HAP-1 (cell line): ENCODE measurements at regions not wholly inside any gene's neighbourhood (a gene's known extent, or its start where the extent isn't known, plus 50 kb on each side); places are given as distances from the start of the nearest gene placed in this dataset.
"Not testable (repeated sequence)": the region's sequence is repeated elsewhere in the genome, so short reads cannot be mapped to it uniquely, and the experiment has no call there.

ENCODE experiments used
- DNase-seq, 2 experiments: peaks; one replicate each; pipeline ENCODE4 v3.0.0-alpha.2; 2016 to 2020; ENCODE audit warnings: low spot score in 2 of 2
- H3K27me3 ChIP-seq: fragments of 250-450 bp; sonication (Bioruptor Pico); 2 replicates; pipeline ENCODE4 v1.5.1; 2020; ENCODE audit warnings: low read depth, mild to moderate bottlenecking, moderate library complexity
- H3K36me3 ChIP-seq: fragments of 250-450 bp; sonication (Bioruptor Pico); replicated peaks from 2 replicates; pipeline ENCODE4 v1.5.1; 2020; ENCODE audit warnings: mild to moderate bottlenecking
- H3K4me1 ChIP-seq: fragments of 250-450 bp; sonication (Bioruptor Pico); 2 replicates; pipeline ENCODE4 v1.5.1; 2020; ENCODE audit warnings: mild to moderate bottlenecking
- H3K4me3 ChIP-seq: fragments of 250-450 bp; sonication (Bioruptor Pico); 2 replicates; pipeline ENCODE4 v1.5.1; 2020; ENCODE audit warnings: mild to moderate bottlenecking, moderate library complexity
- H3K9me3 ChIP-seq: fragments of 250-450 bp; sonication (Bioruptor Pico); 2 replicates; pipeline ENCODE4 v1.5.1; 2020; ENCODE audit warnings: mild to moderate bottlenecking, moderate library complexity
- in situ Hi-C: fragments of 300-500 bp; cut with MboI; formaldehyde crosslinking; loops from 3 replicates; pipeline ENCODE4 v1.14.3; 2020; ENCODE audit warnings: low sequenced_read_pairs, inconsistent platforms, mixed read lengths

DNA sequence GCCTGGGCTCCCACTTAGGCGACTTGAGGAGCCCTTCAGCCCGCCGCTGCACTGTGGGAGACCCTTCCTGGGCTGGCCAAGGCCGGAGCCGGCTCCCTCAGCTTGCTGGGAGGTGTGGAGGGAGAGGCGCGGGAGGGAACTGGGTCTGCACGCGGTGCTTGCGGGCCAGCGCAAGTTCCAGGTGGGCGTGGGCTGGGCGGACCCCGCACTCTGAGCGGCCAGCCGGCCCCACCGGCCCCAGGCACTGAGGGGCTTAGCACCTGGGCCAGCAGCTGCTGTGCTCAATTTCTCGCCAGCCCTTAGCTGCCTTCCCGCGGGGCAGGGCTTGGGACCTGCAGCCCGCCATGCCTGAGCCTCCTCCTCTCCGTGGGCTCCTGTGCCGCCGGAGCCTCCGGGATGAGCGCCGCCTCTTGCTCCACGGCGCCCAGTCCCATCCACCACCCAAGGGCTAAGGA is 946.3 kb downstream of the IPMK start:
- in situ Hi-C loops, H3K4me3 ChIP-seq, H3K9me3 ChIP-seq, H3K36me3 ChIP-seq, DNase-seq, H3K4me1 ChIP-seq, H3K27me3 ChIP-seq: not testable (repeated sequence)

- no peak for DNase-seq
- H3K4me3 ChIP-seq: no peak overlapping the region
- no peaks in the 10 kb centered on the region for H3K27me3 ChIP-seq
- H3K4me1 ChIP-seq: no peaks in the 10 kb centered on the region
- in situ Hi-C loops: no loop called here
- H3K9me3 ChIP-seq: no peaks in the 10 kb centered on the region
- no peaks in the 10 kb centered on the region for H3K36me3 ChIP-seq
Observed at GRCh38 chr10:57320416-57320815, 947.3 kb downstream of the IPMK start.

DNA sequence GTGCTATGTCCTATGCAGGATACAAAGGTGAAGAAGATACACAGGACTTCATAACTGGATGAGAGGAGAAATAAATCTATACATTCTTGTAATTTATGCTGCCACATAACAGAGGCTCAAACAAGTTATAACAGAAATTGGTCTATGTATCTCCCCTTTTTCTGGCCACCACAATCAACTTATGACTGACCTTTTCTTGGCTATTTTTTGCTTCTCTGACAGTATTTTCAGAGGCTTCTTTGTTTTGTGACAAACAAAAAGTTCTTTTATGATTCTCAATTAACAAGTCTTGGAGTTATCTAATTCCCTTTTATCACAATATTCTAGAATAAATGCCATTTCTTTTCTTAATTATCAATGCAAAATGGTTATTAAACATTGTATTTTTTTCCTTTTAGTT is 953.0 kb upstream of the ZWINT start:
- no peak overlapping the region for H3K4me3 ChIP-seq
- H3K9me3 ChIP-seq: no peaks in the 10 kb centered on the region
- no peaks in the 10 kb centered on the region for H3K4me1 ChIP-seq
- in situ Hi-C loops: no loop called here
- no peaks in the 10 kb centered on the region for H3K36me3 ChIP-seq
- no peaks in the 10 kb centered on the region for H3K27me3 ChIP-seq
- no peak for DNase-seq

- H3K4me3 ChIP-seq: no peak overlapping the region
- DNase-seq: no peak
- H3K36me3 ChIP-seq: no peaks in the 10 kb centered on the region
- no peaks in the 10 kb centered on the region for H3K9me3 ChIP-seq
- in situ Hi-C loops: no loop called here
- no peaks in the 10 kb centered on the region for H3K27me3 ChIP-seq
- peaks cover 5% of the 10 kb centered on the region; the same call in 1 of the 2 replicates for H3K4me1 ChIP-seq
Observed at GRCh38 chr10:57303566-57303965, 942.5 kb upstream of the ZWINT start.

DNA sequence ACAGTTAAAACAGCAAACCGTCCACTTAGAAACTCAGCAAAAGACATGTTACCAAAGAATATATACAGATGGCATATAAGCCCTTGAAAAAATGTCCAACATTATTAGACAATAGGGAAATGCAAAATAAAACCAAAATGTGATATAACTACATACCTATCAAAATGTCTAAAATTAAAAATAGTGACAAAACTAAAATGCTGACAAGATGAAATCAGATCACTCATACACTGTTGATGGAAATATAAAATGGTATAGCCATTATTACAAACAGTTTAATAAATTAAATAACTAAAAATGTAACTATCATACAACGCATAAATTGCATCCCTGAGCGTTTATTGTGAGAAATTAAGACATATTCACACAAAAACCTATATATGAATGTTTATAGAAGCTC is 939.7 kb upstream of the ZWINT start:
- in situ Hi-C loops: no loop called here
- no peaks in the 10 kb centered on the region for H3K36me3 ChIP-seq

DNA sequence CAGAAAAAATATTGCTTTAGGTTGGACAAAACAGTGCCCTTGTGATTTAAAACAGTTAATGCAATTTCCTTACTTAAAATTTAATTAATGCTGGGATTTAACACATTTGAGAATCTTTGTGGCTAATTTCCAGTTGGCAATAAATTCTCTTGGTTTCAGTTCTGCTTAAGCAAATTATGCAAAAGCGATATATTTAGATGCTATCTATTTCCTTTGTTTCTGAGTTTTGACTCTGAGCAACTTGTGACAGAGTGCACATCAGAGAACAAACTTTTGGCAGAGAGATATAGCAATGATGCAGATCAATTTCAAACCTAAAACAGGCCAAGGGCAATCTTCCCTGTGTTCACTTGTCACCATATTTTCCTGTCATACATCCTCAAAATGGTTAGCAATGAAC is 933.6 kb upstream of the ZWINT start:
- in situ Hi-C loops: no loop called here
- Histone ChIP-seq H3K27me3 (no peaks in the 10 kb centered on the region), H3K36me3 (no peaks in the 10 kb centered on the region), H3K9me3 (no peaks in the 10 kb centered on the region), H3K4me3 (no peak overlapping the region), H3K4me1 (no peaks in the 10 kb centered on the region)
- no peak for DNase-seq

More for the DNA sequence above, 939.7 kb upstream of the ZWINT start:
- no peak for DNase-seq
- Histone ChIP-seq H3K27me3 (no peaks in the 10 kb centered on the region), H3K9me3 (no peaks in the 10 kb centered on the region), H3K4me3 (no peak overlapping the region), H3K4me1 (peaks cover 5% of the 10 kb centered on the region; the same call in 1 of the 2 replicates)

GRCh38 chr10:57288754-57289153 is 927.7 kb upstream of the ZWINT start:
- Histone ChIP-seq H3K4me1 (no peaks in the 10 kb centered on the region), H3K36me3 (no peaks in the 10 kb centered on the region), H3K9me3 (no peaks in the 10 kb centered on the region), H3K4me3 (no peak overlapping the region), H3K27me3 (no peaks in the 10 kb centered on the region)
- in situ Hi-C loops: no loop called here
- no peak for DNase-seq

DNA sequence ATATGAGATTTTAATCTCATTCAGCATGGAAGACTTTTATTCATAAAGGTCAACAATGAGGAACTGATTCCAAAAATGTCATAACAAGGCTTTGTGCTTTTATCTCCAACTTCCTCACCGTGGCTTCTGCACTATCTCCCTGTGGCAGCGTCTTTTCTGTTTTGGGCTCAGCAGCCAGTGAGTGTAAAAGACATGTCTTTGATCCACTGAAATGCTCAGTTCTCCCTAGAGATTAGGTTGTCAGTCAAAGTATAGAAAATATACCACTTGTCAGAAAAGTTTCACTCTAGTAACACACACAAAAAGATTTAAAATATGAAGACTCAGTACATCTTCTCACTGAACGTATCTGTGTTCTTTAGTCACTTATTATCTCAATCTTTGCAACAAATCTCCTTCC is 901.8 kb upstream of the ZWINT start:
- Histone ChIP-seq H3K27me3 (no peaks in the 10 kb centered on the region), H3K36me3 (no peaks in the 10 kb centered on the region), H3K9me3 (no peaks in the 10 kb centered on the region), H3K4me1 (peaks cover 4% of the 10 kb centered on the region; the same call in 1 of the 2 replicates), H3K4me3 (no peak overlapping the region)
- no peak for DNase-seq
- in situ Hi-C loops: no loop called here

GRCh38 chr10:57260175-57260574 is 899.1 kb upstream of the ZWINT start:
- Histone ChIP-seq H3K36me3 (no peaks in the 10 kb centered on the region), H3K4me3 (no peak overlapping the region), H3K9me3 (no peaks in the 10 kb centered on the region), H3K27me3 (no peaks in the 10 kb centered on the region), H3K4me1 (peaks cover 4% of the 10 kb centered on the region; the same call in 1 of the 2 replicates)
- in situ Hi-C loops: no loop called here
- no peak for DNase-seq

DNA sequence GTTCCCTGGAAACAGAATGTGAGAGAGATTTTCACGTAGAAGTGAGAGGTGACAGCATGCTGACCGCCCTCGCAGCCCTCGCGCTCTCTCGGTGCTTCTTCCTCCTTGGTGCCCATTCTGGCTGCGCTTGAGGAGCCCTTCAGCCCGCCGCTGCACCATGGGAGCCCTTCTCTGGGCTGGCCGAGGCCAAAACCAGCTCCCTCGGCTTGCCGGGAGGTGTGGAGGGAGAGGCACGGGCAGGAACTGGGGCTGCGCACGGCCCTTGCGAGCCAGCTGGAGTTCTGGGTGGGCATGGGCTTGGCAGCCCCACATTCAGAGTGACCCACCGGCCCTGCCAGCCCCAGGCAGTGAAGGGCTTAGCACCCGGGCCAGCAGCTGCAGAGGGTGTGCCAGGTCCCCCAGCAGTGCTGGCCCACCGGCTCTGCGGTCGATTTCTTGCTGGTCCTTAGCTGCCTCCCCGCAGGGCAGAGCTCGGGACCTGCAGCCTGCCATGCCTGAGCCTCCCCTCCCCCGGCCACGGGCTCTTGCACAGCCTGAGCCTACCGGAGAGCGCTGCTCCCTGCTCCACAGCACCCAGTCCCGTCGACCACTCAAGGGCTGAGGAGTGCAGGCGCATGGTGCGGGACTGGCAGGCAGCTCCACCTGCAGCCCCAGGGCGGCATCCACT is 888.7 kb upstream of the ZWINT start:
- no peaks in the 10 kb centered on the region for H3K4me1 ChIP-seq
- in situ Hi-C loops: no loop called here
- no peaks in the 10 kb centered on the region for H3K9me3 ChIP-seq

DNA sequence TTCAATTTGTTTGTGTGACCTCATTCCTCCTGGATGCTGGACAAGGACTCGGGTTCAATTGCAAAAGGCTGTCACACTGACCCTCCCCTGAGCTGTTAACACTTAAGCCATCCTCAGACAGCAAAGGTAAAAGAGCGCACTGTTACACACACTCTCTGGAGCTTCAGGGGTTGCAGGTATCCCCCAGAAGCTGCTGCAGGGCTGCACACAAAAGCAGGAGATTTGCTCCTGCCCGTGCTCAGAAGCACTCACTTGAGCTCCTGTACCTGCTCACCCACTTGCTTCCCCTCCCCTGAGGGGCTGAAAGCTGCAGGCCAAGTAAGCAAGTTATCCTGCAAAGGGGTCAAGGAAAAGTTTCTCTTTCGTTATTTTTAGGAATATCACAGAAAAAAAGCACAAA is 886.2 kb upstream of the ZWINT start:
- no peak overlapping the region for H3K4me3 ChIP-seq
- DNase-seq: no peak
- no peaks in the 10 kb centered on the region for H3K27me3 ChIP-seq
- in situ Hi-C loops: no loop called here
- H3K9me3 ChIP-seq: no peaks in the 10 kb centered on the region
- no peaks in the 10 kb centered on the region for H3K36me3 ChIP-seq
- no peaks in the 10 kb centered on the region for H3K4me1 ChIP-seq

More for the DNA sequence above, 888.7 kb upstream of the ZWINT start:
- Histone ChIP-seq H3K4me3 (no peak overlapping the region), H3K27me3 (no peaks in the 10 kb centered on the region), H3K36me3 (no peaks in the 10 kb centered on the region)
- no peak for DNase-seq

GRCh38 chr10:57225920-57226319 is 864.9 kb upstream of the ZWINT start:
- Histone ChIP-seq H3K9me3 (no peaks in the 10 kb centered on the region), H3K4me3 (no peak overlapping the region), H3K4me1 (peaks cover 30% of the 10 kb centered on the region), H3K36me3 (no peaks in the 10 kb centered on the region), H3K27me3 (no peaks in the 10 kb centered on the region)
- no peak for DNase-seq
- in situ Hi-C loops: no loop called here

- Histone ChIP-seq H3K36me3 (no peaks in the 10 kb centered on the region), H3K27me3 (no peaks in the 10 kb centered on the region), H3K4me1 (peaks cover 30% of the 10 kb centered on the region), H3K9me3 (no peaks in the 10 kb centered on the region), H3K4me3 (no peak overlapping the region)
- DNase-seq: peak in 1 of 2 experiments; percentile 75
- in situ Hi-C loops: no loop called here
Observed at GRCh38 chr10:57224811-57225210, 863.8 kb upstream of the ZWINT start.

GRCh38 chr10:57222603-57223002 is 861.5 kb upstream of the ZWINT start:
- in situ Hi-C loops: no loop called here
- H3K27me3 ChIP-seq: no peaks in the 10 kb centered on the region
- H3K4me1 ChIP-seq: peaks cover 30% of the 10 kb centered on the region
- peak; percentile 65 to 84 for DNase-seq
- H3K36me3 ChIP-seq: no peaks in the 10 kb centered on the region
- no peaks in the 10 kb centered on the region for H3K9me3 ChIP-seq
- H3K4me3 ChIP-seq: peak overlapping the region; percentile 9

DNA sequence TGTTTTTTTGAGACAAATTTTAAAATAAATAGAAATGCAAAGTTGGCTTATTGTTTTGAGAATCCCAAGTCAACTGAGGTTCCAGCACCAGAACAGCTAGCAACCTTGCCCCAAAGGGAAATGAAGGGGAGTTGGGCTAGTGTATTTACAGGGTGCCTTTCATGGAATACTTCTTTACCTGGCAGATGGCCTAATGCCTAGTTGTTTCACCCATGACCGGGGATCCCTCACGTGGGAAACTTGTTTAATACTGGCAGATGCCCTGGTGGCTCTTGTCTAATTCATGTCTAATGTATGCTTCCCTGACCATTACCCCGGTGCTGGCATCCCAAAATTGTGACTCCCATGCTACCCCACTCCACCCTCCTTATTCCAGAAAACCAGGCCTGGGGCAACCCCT is 861.1 kb upstream of the ZWINT start:
- Histone ChIP-seq H3K4me1 (peaks cover 30% of the 10 kb centered on the region), H3K36me3 (no peaks in the 10 kb centered on the region), H3K27me3 (no peaks in the 10 kb centered on the region), H3K4me3 (peak overlapping the region; percentile 9), H3K9me3 (no peaks in the 10 kb centered on the region)
- DNase-seq: peak; percentile 10 to 39
- in situ Hi-C loops: no loop called here
